Stimulated activated naive CD4-positive, alpha-beta T cell treated with Interleukin-2 at 50 U/mL for 16 hours (primary cell): ENCODE measurements at regions not wholly inside any gene's neighbourhood (a gene's known extent, or its start where the extent isn't known, plus 50 kb on each side); places are given as distances from the start of the nearest gene placed in this dataset.

Source experiments
- DNase-seq: peaks from one replicate; lab custom pipeline; 2025; lab: John Stamatoyannopoulos, UW

DNA sequence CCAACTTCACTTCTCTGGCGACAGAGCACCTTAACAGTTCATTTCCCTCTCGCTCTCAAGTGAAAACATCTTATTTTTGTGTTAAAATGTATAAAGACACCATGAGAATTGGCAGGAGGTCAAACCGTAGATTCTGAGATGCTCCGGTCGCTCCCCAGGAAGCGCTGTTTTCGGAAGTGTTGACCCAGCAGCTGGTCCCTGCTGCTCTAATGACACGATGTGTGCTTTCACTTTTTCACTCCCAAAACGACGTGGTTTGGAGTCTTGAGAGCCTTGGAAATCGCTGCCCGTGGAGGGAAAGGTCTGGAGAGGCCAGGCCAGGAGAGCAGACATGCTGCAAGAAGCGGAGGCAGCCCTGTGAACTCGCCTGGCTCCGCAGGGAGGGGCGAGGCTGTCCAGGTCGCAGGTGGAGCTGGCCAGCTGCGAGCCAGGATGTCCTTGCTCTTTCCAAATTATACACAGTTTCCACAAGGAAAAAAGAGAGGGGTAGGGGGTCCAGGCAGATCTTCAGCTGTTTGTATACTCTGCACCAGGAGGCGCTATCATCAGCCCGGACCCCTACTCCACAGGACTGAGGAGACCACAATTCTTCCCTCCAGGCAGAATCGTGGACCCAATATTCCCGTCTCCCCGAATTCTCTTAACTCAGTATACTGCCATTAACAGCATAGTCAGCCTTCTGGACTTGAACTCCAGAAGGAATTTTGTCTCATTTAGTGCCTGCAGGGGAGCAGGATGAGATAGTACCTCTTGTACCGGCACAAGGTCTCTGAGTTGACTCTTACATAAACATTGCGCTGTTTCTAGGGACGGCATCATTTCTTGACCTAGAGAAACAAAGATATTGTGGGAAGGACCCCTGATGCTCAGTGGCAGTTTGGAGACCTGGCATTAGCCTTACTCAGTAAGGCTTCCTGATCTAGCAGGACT lies 248.6 kb upstream of the ANKRD55 start:
- DNase-seq = no peak

DNA sequence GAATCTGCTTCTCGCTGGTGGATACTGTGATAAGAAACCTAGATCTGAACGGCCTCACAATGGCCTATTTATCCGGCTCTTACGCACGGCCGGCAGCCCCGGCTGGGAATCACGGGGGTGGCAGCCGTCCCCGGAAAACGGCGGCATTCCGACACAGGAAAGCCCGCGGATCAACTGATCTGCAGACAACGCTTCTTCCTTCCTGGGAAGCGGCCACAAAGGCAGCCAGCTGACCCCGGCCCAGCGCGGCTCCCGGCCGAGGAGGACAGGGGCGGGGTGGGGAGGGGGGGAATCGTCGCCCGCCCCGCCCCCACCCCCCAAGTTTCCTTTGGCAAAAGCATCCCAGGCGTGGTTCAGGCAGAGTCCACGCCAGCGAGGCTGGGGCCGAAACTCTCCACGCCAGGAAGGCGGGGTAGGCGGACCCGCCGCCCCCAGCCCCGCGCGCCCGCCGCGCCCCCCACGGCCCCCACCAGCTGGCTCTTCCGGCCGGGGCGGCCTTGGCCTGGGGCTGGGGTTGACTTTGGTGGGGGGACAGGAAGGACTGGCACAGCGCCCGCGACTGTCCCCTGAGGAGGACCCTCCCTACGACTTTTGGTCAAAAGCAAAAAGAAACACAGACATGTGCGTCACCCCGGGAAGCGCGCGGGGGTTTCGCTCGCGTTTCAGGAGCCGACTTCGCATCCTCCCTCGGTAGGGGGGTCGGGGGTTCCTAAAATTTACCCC lies 247.7 kb upstream of the ANKRD55 start:
- DNase-seq = peak; percentile 20

DNA sequence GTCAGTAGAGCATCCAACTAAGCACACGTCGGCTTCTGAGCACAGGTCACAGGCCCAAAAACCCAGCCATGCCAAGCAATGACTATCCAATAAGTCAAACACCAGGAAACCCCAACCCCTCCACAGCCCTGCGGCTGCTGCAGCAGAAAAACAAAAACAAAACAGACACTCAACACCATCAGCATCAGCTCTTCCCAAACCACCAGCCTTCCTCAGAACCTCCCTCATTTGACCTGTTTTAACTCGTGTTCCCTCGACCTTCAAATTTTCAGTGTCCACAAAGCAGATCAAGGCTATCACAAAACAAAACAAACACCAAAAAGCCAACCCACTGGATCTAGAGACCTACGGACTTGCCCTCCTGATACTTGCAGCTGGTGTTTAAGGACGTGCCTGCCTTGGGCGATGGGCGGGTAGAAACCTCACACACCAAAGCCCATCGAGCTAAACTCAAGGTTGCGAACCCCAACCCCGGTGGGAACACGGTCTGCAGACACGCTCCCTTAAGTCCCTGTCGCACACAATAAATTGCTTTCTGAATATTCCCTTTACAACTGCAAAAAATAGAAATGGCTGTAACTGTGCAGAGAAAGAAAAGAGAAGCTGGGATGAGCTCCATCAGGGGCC lies 247.1 kb upstream of the ANKRD55 start:
- peak; percentile 32 for DNase-seq

DNA sequence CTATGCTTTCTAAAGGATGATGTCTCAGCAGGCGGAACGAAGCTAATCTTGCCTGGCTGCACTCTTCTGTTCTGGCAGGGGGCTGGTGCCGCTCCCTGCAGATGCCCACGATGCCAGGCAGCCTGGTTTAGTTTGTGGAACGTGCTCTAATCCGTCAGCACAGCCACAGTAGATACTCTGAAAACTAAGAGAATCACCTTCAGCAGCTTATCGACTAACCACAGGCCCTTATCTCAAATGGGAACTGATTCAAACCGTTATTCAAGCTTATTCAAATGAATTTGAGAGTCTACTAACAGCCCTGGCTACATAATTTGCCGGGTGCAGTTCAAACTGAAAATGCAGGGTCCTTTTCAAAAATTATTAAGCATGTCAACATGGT lies 246.6 kb upstream of the ANKRD55 start:
- peak; percentile 32 for DNase-seq

DNA sequence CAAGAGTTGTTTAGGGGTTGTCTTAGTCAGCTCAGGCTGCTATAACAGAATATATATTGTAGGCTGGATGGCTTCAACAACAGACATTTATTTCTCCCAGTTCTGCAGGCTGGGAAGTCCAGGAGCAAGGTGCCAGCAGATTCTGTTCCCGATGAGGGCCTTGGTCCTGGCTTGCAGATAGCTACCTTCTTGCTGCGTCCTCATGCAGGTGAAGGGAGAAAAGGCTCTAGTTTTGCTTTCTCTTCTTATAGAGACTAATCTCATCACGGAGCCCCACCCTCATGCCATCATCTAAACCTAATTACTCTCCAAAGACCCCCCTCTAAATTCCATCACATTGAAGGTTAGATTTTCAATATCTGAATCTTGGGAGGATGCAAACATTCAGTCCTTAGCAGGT lies 246.0 kb upstream of the ANKRD55 start:
- no peak for DNase-seq

DNA sequence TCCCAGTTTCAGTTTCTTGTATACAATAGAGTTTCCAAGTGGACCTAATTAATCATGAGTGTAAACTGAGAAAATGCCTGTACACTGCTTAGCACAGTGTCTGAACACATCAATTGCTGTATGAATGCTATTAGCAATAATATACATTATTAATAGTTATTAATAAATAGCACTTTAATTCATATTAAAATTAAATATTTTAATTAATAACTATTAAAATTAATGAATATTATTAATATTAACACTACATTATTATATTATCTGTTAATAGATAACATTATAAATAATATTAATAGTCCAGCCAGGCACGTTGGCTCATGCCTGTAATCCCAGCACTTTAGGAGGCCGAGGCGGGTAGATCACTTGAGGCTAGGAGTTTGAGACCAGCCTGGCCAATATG lies 244.9 kb upstream of the ANKRD55 start:
- no peak for DNase-seq

DNA sequence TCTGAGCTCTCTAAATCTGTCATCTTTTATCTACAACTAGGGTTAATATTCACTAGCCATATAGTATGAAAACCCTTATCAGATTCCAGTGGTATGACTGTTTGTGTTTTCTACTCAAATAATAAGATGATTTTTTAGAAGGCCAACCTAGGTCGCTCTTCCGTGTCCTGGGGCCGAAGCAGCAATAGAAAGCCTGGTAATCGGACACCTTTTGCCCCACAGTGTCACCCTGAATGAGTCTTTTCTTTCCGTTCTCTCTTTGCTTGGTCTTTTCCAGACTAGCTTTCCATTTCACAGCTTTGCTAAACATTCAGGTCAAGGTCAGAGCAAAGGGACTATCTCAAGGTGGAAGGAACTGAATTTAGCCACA lies 243.3 kb upstream of the ANKRD55 start:
- no peak for DNase-seq

DNA sequence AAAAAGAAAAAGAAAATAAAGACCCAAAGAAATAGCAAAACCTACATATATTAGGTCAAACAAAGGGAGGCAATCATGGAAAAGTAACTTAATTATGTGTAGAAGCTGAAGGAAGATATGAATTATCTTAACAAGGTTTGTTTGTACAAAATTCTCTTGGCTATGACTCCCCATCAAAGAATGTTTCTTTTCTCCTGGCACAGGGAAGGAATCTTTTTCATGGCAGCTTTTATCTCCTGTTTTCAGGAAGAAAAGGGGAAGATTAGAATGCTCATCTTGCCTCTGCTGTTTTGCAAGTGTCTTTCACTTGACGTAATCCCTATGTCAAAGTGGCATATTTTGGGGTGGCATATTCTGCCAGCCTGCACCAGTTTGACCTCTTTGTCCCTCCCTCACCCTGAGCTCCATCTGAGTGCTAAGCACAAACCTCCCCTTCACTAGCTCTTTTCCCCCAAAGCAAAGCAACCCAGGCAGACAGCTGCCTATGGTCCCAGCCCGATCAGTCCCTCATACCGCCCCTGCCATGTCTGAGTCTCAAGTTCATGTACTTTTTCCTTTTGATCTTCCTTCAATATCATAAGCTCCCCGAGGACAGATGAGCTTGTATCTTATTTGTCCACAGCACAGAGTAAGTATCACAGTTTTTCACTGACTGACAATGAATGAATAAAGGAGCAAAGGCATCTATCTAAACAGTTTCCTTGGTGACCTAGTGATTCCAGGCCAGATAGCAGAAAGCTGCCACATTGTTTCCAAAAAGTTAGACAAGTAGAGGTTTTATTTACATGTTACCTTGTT lies 242.8 kb upstream of the ANKRD55 start:
- DNase-seq = no peak

DNA sequence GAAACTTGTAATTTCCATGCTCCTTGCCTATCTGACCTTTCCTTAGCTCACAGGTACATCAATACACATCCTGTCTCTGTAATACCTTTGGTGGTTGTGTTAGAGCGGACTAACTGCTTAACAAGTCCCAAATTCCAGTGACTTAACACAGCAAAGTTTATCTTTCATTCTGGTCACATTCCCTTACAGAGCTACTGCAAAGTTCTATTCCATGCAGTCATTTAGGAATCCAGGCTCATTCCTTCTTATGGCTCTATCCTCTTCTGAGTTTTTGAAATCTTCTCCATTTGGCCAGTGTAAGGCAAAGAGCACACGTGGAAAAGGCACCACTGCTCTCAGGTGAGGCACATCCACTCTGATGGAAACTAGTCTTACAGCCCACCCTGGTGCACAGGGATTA lies 238.6 kb upstream of the ANKRD55 start:
- no peak for DNase-seq

DNA sequence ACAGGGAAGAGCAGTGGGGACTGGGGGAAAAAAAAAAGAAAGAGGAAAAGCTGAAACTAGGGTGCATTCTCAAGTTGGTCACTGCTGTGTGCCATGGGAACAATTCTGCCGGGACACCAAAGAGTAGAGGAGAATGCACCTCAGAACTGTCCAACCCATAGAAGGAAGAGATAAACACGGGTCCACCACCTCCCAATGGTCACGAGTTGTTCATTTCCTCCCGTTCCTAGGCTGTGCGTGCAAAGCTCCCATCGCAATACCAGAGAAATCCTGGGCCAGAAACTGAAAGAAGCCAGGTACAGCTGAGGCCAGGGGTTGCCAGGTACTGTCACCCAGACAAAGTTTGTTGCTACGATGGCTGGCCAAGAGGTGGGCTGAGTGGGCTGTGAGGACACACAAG lies 236.9 kb upstream of the ANKRD55 start:
- DNase-seq = no peak

DNA sequence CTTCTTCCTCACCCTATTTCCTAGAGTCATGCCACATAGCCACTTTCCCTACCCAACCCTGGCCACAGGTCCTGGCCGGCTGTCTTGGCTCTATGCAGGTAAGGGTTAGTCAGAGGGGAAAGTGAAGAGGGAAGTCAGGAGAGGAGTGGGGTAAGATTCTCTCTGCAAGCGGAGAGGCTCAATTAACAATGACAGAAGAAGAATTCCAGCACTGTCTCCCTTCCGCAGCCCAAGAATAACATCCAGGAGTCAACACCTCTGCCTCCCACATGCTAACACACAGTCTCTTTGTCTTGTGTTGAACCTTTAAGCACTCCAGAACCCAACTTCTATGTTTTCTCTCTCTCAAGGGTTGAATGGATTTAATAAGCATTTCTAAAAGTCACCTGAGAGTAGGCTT lies 235.1 kb upstream of the ANKRD55 start:
- no peak for DNase-seq

DNA sequence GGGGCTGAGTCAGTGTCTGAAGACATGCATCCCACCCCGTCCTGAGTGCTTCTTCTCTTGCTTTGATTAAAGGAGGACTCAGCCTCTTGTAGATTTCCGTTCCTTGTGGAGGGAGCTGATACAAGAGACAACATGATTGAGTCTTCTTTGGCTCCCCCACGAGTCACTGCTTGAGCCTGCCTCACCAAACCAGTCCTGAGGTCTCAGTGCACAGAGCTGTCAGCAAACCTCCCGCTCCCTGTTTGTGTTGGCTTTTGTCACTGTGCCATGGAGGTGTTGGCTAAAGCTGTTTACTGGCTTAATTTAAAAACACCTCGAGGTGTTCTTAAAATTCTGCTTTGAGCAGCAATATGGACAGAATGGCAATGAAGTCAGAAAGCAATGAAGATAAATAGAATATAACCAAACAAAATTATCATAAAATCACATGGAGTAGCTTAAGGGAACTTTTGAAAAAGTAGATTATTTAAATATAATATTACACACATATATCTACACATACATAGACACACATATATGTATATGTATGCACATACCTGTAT lies 234.1 kb upstream of the ANKRD55 start:
- DNase-seq = no peak

DNA sequence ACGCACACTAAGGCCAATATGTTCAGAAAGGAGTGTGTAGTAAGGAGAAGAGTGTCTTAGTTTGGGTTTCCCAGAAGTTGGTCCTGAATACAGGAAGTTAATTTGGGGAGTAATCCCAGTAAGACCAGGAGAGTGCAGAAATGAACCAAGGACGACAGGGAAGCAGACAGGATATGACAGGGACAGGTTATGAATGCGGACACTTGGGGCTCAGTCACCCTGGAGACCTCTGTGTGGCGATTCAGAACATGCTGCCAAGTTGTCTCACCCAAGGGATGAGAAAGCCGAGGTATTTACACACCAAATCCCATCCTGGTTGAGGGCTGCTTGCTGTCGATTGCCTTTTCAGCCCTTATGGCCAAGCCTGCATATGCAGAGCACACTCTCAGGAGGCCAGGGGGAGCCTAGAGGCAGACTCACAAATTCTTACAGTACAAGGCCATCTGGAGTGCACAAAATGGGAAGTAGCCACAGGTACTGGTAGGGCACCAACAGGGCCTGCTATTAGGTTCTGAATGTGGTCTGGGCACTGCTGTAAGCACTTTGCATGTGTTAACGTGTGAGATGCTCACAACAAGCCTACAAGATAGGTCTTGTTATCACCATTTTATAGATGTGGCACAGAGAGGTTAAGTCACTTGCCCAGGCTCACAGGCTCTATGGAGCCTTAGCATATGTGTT lies 233.1 kb upstream of the ANKRD55 start:
- no peak for DNase-seq

DNA sequence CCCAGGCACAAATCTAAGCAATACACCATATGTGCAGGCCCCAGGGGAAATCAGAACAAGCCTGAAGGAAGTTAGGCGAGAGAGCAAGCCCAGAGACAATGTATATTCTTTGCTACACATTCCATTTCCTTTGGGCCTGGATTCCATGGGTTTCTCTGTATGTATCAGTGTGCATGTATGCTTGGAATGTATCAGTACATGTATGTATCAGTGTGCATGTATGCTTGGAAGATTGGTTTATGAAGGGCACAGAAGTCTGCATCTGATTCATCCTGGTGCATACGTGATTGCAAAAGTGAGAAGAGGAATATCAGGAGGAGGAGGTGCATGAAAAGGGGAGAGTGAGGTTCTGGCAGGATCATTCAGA lies 232.6 kb upstream of the ANKRD55 start:
- no peak for DNase-seq

DNA sequence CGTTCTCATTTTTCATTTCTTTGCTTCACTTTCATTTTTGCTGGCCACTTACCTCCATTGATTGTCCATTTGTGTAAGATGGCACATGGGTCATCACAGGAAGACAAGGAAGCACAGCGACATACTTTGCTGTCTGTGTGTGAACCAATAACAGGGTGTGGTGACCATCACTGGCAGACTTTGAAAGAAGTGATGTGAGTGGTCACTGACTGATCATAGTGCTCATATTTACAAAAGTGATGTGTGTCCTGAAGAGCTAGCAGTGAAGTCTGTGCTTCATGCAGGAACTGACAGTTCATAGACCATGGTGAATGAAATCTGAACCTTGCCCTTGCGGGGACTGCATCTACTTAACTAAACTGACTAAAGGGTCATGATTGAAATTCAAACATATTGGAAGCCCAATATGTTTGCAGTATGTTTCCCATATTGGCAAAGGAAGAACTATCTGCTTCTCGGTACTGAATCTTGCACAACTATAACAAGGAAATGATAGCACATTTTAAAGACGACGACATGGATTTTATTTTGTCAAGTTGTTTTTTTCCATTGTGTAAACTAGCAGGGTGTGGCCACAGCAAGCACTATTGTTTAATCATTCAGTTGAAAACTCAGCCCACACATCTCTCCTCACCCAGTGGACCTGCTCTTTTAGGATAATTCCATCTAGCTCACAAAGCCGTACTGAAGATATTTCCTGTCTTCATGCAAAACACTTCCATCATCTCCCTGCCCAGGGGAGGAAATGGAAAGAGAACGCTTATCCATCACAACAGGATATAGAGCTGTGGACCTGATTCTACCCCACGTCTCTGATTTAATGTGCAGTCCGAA lies 232.0 kb upstream of the ANKRD55 start:
- no peak for DNase-seq

DNA sequence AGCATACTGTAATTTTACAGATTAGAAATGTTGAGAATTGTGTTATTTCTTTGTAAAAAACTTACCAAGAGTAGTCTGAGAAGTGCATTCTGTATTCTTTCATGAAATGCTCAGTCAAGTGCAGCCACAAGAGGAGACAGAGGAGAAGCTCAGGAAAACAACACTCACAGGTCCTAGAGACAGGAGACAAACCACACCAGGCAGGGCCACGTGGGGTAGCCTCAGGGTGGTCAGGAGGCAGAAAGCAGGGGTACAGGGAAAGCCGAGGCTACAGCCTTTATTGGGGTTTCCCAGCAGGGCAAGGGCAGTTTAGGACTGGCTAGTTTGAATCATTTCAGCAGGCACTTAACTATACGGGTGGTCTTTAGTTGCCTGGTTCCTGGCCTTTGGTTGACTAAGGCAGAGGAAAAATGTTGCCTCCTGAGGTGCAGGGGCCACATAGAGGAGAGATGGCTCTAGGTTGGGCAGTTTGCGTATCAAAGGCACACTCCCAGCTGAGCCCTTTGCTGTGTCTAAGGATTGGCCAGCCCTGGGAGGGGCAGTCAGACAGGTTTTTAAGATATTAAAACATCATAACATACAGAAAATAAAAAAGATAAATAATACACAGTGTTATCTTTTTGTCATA lies 230.9 kb upstream of the ANKRD55 start:
- DNase-seq = no peak

DNA sequence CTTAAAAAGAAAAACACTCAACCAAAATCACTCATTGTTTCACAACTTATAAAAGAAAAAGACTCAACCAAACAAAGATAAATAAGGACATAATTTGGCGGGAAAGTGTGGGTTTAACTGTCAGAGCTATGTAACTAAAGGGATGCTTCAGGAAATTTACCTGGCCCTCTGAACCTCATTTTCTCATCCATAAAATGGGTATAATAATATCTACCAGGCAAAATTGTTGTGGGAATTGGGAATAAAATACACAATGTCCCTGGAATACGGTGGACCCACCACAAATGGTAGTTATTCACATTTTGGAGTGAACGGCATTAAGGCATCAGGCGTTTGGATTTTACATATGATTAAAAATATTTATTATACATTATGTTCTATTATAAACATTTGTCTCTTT lies 228.5 kb upstream of the ANKRD55 start:
- no peak for DNase-seq

DNA sequence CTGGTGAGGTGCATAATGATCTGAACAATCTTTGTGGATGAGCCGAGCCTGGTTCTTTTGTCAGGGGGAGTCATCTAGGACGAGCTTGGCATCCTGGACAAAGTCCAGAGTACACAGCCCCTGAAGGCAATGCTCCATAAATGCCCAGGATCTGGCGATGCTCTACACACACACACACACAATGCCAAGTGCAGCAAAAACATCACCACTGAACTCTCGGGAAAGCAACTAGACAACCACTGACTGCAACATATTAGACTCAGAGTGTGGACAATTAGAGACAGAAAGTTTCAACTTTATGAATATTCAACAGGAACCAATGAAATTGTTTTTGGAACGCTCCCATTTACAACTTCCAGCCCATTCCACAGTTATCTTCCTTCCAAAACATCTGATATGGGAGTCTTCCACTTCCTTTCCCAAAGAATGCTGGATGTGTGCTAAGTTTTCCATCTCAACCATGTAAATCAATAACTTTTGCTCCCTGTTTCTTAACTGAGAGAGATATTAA lies 227.6 kb upstream of the ANKRD55 start:
- no peak for DNase-seq

DNA sequence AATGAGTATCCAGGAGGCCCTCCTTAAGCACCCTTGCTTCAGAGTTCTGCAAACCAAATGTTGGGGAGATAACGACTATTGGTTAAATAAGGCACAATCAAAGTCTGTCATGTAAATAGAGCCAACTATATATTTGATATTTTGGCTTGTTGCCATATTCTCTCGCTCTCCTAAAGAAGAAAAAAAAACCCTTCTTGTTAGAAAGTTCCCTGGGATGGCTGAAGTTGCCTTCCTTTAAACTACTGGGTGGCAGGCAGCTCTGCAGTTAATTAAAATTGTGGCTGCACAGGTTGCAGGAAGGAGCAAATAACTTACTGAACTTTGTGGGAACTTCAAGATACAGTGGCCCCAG lies 227.0 kb upstream of the ANKRD55 start:
- no peak for DNase-seq
